ENCODE measurements at regions not wholly inside any gene's neighbourhood (a gene's known extent, or its start where the extent isn't known, plus 50 kb on each side); places are given as distances from the start of the nearest gene placed in this dataset.

DNA sequence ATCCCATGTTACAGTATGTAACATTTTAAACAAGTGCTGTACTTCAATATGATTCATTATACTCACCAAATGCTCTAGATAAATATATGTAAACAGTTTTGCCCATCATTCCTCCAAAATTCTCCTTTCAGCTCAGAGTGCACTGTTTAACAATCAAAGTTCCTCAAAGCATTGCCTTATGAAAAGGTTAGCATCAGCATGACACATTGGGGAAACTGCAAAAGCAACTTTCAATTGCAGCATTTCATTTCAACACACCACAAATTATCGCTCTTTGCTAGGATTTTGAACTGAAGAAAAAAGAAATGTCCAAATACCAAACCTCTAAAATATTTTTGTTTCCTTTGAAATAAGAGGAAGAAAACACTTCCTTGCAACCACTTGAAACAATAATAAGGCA is 413.2 kb downstream of the FLRT2 start:
- intact Hi-C loops (cut with DNase I) = no loop called here
- no peak for DNase-seq

DNA sequence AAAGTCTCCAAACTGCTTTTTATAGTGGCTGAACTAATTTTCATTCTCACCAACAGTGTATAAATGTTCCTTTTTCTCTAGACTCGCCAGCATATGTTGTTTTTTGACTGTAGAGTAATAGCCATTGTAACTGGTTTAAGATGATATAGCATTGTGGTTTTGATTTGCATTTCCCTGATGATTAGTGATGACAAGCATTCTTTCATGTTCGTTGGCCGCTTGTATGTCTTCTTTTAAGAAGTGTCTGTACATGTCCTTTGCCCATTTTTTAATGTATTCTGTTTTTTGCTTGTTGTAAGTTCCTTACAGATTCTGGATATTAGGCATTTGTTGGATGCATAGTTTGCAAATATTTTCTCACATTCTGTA is 404.9 kb downstream of the FLRT2 start:
- no peak for DNase-seq
- intact Hi-C loops (cut with DNase I) = no loop called here

DNA sequence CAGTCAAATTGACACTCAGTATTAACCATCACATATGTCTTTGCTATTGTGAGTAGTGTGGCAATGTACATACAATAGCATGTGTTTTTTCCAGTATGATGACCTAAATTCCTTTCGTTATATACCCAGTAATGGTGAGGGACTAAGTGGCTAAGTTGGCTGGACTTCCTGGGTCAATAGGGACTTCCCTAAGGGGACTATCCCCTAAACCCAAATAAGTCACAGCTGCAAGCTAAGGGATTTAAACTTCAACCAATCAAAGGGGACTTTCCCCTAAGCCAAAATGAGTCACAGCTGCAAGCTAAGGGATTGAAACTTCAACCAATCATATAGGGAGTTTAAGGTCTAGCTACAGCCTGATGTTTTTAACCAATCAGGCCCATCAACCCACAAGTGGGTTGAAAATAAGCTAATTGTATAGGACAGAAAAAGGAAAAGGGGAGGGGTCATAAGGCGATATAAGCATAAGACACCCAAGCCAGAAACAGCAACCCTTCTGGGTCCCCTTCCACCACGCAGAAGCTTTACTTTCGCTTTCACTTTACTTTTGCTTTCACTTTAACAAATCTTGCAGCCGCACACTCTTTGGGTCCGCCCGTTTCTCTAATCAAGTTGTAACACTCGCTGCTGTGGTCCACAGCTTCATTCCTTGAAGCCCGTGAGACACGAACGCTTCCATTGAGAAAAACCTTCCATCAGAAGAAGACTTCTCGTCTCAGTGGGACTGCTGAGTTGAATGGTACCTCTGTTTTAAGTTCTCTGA is 404.4 kb downstream of the FLRT2 start:
- intact Hi-C loops (cut with DNase I) = no loop called here
- peak in 1 of 10 donors; percentile 16 for DNase-seq

DNA sequence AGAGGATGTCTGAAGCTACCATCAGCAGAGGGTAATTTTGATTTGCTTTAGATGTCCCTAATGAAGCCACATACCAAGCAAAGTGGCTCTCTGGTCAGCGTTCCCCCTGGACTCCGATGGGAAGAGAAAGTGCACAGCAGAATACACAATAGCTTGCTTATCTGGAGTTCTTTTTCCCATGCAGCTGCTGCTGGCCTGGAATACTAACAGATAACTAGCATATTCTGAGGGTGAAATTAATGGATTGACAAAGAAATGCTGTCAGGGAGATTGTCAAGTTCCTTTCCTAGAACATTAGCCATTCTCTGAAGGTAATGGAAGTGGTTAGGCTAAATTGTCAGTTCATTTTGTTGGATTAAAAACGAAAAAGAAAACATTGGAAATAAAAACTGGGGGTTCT is 391.3 kb downstream of the FLRT2 start:
- intact Hi-C loops (cut with DNase I) = no loop called here

DNA sequence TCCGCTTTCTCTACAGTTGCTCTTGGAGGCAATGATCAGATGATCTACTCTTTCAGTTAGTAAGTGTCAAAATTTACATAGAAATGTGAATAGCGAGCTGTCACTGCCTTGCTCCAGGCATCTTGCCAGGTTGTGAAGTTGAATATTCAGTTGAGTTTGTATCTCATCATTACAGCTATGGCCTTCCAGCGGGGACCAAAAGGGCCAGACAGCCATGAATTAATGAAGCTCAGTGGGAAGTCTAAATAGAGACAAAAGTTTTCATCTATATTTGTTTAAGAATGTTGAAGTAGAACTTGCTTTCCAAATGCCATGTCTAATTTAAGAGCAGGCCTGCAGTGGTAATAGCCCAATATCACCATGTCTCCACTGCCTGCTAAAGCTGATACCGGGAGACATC is 387.8 kb downstream of the FLRT2 start:
- intact Hi-C loops (cut with DNase I) = no loop called here
- peak in 2 of 10 donors; percentile 25 to 43 for DNase-seq

More for the DNA sequence above, 391.3 kb downstream of the FLRT2 start:
- peak in 1 of 10 donors; percentile 36 for DNase-seq

DNA sequence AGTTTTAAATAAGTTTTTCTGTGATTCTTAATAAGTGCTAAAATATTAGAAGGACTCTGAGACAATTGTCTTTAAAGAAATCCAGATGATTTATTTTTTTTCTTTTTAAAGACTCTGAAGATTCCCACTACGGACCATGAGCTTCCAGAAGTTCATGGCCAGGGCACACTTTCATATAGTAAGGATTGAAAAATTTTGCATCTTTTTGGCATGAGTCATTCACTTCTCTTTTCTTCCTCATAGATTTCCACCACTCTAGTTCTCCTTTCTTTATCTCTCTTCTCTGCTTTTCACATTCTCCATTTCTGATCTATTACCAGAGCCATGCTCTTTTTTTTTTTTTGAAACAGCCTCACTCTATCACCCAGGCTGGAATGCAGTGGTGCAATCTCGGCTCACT is 385.8 kb downstream of the FLRT2 start:
- intact Hi-C loops (cut with DNase I) = no loop called here
- no peak for DNase-seq

DNA sequence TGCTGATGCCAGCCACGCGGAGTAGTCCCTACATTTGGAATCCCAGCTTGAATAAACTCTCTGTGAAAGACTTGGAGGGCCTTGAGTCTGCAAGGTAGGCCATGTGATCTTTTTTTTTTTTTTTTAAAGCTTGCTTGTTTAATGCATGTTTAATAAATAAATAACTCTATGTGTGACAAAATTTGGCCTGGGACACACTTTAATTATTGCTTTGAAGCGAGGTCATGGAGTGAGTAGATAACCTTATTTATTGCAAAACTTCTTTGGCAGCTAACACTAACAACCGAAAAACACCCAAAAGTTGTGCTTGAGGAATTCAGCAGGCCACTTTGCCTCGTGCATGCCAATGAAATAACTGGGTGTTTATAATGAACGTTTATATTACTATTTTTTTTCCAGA is 382.2 kb downstream of the FLRT2 start:
- intact Hi-C loops (cut with DNase I) = no loop called here
- DNase-seq = no peak

DNA sequence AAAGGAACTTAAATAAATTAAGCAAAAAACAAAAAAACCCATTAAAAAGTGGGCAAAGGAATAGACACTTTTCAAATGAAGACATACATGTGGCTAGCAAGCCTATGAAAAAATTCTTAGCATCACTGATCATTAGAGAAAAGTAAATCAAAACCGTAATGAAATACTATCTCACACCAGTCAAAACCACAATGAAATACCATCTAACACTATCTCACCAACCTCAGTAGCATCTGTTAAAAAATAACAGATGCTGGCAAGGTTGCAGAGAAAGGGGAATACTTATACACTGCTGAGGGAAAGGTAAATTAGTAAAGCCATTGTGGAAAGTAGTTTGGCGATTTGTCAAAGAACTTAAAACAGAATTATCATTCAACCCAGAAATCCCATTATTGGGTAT is 381.1 kb downstream of the FLRT2 start:
- intact Hi-C loops (cut with DNase I) = no loop called here
- DNase-seq = no peak

DNA sequence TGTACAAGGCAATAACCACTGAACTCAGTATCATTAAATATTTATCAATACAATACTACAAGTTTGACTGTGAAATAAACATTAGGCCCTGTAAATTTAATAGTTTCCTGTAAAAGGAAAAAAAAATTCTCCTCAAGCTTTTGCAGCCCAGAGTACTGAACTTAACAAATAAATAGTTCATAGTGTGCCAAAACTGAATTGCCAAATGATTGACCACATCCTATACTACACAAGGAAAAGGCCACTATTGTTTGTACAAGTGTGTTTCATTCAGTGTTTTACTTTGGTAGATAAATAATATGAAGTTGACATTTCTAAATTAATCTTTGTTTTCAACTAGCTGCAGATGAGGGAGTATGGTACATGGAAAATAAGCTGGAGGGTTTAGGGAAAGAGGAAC is 379.6 kb downstream of the FLRT2 start:
- intact Hi-C loops (cut with DNase I) = no loop called here
- no peak for DNase-seq

DNA sequence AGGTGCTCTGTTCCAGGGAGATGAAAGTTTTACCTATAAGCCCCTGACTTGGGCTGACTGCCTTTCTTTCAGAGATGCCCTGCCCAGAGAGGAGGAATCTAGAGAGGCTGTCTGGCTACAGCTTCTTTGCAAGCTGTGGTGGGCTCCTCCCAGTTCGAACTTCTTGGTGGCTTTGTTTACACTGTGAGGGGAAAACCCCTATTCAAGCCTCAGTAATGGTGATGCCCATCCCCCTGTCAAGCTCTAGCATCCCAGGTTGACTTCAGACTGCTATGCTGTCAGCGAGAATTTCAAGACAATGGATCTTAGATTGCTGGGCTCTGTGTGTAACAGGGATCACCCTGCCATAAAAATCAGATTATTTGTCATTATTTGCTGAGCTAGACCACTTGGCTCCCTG is 377.6 kb downstream of the FLRT2 start:
- intact Hi-C loops (cut with DNase I) = no loop called here

DNA sequence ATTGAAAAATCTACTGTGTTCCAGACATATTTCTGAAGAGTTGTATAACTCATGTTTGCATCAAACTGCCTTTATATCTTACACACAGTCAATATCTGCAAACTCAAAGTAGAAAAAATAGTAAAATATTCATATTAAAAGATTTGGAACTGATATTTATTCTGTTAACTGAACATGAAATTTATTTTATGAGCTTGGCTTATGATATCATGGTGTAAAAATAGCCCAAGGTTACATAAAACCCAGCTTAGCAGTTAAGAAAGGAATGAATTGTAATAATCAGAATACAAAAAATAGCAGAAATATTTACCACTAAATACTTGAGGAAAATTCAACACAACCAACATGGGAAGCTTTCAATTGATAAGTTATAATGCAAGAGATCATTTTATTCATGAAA is 367.9 kb downstream of the FLRT2 start:
- intact Hi-C loops (cut with DNase I) = no loop called here
- no peak for DNase-seq

More for the DNA sequence above, 377.6 kb downstream of the FLRT2 start:
- DNase-seq = no peak

DNA sequence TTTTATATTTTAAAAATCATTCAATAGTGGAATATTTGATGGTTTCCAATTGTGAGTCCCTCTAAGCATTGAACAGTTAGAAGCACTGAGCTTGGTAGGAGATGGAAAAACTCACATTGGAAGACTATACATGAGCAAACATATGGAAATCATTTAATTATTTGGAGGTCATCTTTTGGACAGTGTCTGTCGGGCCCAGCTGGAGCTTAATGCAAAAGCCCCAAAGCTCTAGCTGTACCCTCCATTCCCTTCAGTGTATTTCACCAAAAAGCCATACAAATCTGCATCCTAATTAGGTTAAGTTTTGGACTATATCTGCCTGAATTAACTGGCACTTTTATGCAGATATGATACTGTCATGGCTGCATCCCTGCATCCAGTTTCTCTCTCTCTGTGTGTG is 365.7 kb downstream of the FLRT2 start:
- intact Hi-C loops (cut with DNase I) = no loop called here

DNA sequence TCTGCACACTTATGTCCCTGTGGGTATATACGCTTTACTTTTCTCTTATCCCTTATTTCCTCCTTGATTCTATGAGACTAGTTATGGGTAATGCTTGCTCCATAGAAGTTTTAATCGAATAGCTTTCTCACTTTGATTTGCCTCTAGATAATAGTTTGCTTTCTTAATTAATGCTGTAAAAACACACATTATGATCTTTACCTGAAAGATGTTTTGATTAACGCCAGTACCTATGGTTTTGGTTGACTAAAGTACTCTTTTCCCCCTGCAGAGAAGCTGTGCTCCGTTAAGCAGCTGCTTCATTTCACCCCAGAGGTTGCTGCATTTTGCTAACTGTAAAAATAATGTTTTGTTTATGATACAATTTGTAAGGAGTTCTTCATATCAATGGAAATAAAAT is 362.3 kb downstream of the FLRT2 start:
- DNase-seq = no peak
- intact Hi-C loops (cut with DNase I) = no loop called here

More for the DNA sequence above, 365.7 kb downstream of the FLRT2 start:
- DNase-seq = no peak

DNA sequence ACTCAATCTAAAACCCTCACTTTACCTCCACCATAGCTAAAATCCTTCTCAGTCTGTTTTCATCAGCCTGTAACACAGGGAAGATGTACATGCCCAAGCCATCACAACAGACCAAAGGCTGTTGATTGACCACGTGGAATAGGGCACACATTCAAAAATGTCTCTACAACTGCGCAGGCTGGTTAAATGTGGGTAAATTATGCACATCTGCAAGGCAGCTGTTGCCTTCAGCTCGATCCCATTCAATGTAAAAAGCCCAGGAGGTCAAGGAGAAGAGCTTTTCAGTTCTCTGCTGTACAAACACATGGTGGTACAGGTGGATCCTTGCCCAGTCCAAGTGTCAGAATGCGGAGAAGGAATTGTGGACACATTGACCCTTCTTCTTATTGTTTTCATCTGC is 354.0 kb downstream of the FLRT2 start:
- intact Hi-C loops (cut with DNase I) = no loop called here
- DNase-seq = no peak

DNA sequence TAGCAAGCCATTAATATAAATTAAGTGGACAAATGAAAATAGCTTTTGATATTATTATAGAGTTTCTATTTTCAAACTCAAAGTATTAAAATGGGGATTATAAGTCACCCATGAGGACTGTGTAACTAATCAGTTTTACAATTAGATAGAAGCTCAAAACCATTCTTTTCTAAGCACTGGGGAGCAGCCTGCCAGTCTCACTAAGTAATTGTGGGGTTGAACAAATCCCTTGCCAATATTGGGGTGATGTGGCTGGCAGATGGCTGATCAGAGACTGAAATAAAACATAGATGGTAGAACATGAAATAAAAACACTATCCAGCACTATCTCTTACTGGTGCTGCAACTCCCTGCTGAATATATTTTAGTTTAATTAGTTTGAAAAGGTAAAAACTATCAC is 353.2 kb downstream of the FLRT2 start:
- intact Hi-C loops (cut with DNase I) = no loop called here
- DNase-seq = peak in 1 of 10 donors; percentile 25

DNA sequence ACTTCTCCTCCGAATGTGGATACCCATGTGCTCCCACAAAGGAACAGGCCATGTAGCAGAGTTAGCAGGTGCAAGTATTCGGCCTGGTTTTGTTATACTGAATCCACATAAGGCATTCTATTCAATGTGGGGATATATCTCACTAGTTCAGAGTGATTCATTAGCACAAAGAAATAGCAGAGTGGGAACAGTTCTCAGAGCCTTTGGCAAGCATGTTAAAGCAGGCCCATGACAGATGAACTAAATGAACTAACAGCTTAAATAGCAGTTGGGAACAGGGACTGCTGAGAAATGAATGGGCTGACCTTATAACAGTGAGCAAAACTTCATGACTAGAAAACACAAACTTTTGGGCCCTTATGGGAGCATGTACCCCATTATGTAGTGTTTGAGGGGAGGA is 352.0 kb downstream of the FLRT2 start:
- DNase-seq = no peak
- intact Hi-C loops (cut with DNase I) = no loop called here

DNA sequence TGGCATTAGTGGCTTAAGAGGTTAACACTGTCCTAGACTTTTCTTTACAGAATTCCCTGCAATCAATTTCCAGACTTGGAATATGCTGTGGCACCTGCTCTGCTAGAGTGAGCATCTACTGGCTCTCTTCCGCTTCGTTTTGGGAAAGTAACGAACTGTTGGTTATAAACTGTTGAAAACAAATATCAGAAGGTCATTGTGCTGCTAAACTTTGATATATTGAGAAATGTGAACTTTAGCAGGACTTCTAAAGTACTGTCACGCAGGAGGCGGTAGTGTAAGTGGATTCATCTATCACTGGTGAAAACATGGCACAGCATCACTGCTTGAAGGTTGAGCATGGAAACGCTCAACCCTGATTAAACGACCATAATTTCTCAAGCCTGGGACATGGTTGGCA is 348.9 kb downstream of the FLRT2 start:
- intact Hi-C loops (cut with DNase I) = no loop called here
- no peak for DNase-seq

DNA sequence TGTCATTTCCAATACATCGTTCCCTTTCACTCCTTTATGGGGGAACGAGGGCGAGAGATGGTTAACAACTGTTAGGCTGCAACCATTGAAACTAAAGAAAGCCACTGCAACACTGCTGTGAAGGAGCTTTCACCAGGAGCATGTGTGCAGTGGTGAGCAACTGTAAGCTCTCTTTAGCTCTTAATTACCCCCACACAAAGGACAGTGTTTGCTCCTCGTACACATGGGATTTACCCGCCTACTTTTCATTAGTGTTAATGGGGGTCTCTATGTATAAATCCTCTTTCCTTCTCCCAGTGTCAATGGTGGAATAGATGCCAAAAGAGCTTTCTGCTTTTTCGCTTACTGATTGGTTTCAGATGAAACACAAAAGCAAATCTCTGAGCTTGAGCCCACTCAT is 343.1 kb downstream of the FLRT2 start:
- intact Hi-C loops (cut with DNase I) = no loop called here
- no peak for DNase-seq

DNA sequence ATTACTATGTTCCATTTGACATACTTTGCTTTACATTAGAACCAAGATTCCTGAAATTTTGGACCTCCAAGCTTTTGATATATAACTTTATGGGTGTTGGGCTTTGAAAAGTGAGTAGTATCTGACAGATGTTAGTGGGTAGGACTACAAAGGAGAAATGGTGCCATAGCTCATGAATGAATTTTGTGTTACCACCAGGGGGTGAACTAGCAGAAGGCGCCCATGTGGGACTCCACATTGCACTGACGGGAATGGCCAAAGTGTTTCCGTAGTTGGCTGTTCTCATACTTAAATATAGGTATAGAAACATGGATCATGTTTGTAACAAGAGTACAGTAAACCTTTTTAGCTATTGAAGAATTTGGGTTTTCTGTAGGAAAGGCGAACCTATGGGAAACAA is 337.5 kb downstream of the FLRT2 start:
- intact Hi-C loops (cut with DNase I) = no loop called here
- DNase-seq = no peak

DNA sequence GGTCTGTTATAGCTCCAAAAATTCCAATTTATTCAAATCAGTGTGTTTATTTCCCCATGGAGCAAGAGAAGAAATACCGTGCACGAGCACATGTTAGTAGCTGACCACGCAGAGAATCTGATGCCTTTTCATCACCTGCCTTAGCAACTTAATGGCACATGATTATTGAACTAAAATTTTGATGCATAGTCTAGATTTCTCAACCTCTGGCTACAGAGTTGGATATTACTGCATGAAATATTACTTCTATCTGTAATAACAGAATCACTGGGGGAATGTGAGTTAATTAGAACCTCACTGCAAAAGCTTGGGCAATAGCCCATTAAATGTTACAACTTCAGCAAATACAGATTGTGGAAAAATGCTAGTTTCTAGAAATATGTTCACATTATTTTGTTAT is 335.8 kb downstream of the FLRT2 start:
- intact Hi-C loops (cut with DNase I) = no loop called here
- no peak for DNase-seq

DNA sequence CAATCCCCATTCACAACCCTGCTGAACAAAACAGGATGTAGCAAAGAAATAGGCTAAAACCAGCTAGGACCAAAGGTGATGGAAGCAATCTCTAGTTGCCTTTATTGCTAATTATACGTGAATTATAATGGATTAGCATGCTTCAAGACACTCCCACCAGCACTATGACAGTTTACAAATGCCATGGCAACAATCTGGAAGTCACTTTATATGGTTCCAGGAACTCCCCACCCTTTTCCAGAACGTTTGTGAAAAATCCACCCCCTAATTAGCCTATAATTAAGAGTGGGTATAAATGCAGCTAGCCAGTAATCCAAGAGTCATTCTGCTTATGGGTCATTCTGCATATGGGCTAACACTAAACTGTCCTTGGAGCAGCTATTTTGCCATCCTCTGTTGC is 328.7 kb downstream of the FLRT2 start:
- intact Hi-C loops (cut with DNase I) = loop anchor here (5.0 kb wide), 3 partner anchors 119 to 199 kb away; no protein-coding TSS in a partner anchor
- DNase-seq = no peak

DNA sequence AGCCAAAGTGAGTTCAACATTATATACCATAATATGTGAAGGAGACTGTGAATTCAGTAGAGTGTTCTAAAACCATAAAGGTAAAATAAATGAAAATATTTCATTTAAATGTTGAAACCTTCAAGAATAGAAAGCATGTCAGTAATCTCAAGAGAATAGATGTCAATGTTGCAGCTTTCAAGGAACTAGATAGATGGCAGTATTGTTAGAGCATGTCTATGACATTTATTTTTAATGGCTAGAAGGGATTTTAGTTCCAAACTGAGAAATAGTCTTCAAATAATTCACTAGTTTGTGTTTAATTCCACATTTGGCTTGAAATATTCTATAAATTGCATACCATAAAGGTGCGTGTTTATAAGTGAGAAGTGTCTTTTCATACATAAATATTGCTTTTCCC is 326.5 kb downstream of the FLRT2 start:
- intact Hi-C loops (cut with DNase I) = loop anchor here (5.0 kb wide), 3 partner anchors 121 to 201 kb away; no protein-coding TSS in a partner anchor

DNA sequence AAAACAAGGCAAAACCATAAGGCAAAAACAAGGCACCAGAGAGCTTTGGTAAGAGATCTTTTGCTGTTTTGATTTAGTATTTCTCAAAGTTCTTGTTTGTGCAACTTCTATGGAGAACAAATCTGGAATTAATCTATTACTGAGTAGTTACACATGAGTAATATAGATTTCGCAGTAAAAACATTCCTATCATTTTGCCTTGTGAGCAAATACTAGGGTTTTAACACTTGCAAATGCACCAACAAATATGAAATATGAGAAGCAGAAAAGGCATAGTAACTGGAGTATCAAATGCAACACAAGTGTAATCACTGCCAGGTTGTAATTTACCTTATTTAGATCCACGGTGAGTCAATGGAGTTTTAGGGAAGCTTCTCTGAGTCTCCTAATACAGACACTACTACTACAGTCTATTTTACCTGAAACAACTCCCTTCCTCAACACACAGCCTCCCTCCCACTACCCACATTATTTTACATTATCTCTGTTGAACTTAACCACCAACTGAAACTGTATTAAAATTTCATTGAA is 324.1 kb downstream of the FLRT2 start:
- no peak for DNase-seq
- intact Hi-C loops (cut with DNase I) = no loop called here

More for the DNA sequence above, 326.5 kb downstream of the FLRT2 start:
- DNase-seq = no peak

Data from posterior cingulate gyrus (tissue), 11 donors.